ENCODE measurements at regions not wholly inside any gene's neighbourhood (a gene's known extent, or its start where the extent isn't known, plus 50 kb on each side); places are given as distances from the start of the nearest gene placed in this dataset.

DNA sequence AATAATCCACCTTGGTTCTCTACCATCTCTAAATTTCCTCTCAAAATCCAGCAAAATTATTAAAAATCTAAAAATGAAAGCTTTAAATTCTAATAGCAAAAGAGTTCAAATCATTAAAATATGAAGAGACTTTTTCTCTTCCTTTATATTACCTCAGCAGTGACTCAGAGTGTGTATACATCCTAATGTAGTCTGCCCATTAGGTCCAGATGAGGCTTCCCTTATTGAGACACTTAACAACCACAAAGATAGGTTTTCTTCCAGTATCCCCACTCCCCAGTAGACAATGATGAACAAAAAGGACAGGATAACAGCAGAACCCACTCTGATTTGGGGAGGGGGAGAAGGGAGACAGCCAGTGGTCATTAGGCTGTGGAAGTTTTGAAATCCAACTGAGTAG, 61.5 kb upstream of the DCBLD2 start:
- no peak overlapping the region for H3K4me3 ChIP-seq (ENCODE audit: low read depth, low read length)
- no peak for DNase-seq (ENCODE audit: low read depth)
- TF ChIP-seq, protein P1, sequence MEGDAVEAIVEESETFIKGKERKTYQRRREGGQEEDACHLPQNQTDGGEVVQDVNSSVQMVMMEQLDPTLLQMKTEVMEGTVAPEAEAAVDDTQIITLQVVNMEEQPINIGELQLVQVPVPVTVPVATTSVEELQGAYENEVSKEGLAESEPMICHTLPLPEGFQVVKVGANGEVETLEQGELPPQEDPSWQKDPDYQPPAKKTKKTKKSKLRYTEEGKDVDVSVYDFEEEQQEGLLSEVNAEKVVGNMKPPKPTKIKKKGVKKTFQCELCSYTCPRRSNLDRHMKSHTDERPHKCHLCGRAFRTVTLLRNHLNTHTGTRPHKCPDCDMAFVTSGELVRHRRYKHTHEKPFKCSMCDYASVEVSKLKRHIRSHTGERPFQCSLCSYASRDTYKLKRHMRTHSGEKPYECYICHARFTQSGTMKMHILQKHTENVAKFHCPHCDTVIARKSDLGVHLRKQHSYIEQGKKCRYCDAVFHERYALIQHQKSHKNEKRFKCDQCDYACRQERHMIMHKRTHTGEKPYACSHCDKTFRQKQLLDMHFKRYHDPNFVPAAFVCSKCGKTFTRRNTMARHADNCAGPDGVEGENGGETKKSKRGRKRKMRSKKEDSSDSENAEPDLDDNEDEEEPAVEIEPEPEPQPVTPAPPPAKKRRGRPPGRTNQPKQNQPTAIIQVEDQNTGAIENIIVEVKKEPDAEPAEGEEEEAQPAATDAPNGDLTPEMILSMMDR (IDR thresholded peaks at IDR 0.05; ENCODE audit: insufficient read depth, low read depth, low read length, missing control alignments) = no peak

DNA sequence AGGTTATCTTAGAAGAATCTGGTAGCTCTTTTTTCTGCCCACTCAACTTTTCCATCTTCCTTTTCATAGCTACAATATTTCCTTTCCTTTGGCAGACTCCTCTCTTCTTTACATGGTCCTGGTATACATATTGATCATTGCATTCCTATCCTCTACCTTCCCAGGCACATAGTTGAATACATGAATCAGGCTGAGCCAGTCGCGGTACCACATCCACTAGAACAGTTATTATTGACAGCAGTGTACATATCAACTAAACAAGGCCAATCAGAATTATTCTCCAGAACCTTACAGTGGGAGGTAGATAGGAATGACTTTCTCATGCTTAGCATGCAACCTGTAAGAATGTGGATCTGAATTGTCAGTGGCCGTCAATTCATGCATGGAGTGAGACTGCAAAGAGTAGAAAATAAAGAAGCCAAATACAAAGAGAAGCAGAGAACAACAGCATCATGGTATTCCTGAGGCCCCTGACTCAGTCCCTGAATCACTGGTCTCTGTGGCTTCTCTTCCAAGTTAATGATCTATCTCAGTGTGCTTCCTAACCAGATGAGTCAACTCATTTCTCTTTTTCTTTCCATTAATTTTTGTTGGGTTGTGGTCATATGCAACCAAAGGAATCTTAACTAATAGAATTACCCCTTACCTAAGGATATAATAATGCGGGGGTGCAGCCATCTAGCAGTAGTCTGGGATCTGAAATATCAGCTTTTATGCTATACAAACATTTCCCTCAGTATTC, 60.9 kb upstream of the DCBLD2 start:
- TF ChIP-seq, protein P1 (IDR thresholded peaks at IDR 0.05; ENCODE audit: insufficient read depth, low read depth, low read length, missing control alignments) = no peak
- no peak overlapping the region for H3K4me3 ChIP-seq (ENCODE audit: low read depth, low read length)
- no peak for DNase-seq (ENCODE audit: low read depth)

DNA sequence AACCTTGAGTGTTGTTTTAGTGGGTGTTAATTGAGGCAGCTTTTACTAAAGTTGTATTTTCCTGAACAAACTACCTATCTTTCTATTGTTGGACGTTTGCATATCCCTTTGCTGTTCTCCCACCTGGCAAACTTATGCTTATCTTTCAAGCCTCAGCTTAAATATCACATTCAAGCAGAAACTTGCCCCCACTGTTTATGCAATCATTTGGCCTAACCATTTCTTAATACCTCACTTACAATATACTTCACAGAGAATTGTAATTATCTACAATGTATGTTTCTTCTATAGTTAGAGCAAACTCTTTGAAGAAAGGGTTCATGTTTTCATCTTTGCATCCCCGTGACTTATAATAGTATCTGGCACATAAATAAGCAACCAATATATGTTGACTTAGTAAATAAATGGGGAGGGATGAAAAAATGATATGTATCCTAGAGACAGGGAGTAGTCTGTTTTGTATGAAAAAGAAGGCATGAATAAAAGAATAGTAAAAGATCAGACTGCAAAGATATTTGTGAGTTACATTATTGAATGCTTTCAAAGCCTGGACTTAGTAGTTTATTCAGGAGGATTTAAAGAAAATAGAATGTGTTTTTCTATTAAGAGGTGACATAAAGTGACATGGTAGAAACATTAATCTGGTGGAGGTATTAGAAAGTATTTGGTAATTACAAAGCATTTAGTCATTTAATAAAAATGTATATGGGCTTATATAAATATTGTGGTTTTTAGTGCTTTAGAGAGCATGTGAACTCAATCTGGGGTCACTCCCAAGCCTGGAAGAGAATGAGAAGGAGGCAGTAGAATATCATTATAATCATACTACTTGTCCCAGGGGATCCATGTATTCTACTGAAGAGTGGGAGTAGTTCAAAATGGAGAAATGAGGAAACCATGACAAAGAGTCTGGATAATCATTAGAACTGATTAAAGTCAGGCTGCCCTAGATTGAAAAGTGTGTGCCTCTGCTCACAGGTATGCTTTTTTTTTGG, 60.0 kb upstream of the DCBLD2 start:
- TF ChIP-seq, protein P1 (IDR thresholded peaks at IDR 0.05; ENCODE audit: insufficient read depth, low read depth, low read length, missing control alignments) = no peak
- no peak overlapping the region for H3K4me3 ChIP-seq (ENCODE audit: low read depth, low read length)
- DNase-seq (ENCODE audit: low read depth) = no peak

DNA sequence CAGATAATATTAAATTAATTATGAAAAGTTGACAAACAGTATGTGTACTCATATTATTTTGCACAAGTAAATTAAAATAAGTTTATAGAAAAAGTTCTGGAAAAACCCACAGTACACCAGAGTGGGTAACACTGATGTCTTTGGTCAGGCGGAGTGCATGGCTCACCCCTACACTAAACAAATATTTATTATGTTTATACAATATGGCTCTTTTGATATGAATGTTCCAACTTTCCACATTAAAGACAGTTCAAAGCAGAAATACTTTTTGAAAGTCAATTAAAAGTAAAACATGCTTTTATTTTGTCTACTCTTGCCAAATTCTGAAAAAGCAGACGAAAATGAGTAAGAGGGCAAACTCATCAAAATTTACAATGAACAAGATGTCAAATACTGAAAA, 56.2 kb upstream of the DCBLD2 start:
- no peak for DNase-seq (ENCODE audit: low read depth)
- no peak overlapping the region for H3K4me3 ChIP-seq (ENCODE audit: low read depth, low read length)
- TF ChIP-seq, protein P1 (IDR thresholded peaks at IDR 0.05; ENCODE audit: insufficient read depth, low read depth, low read length, missing control alignments) = no peak

DNA sequence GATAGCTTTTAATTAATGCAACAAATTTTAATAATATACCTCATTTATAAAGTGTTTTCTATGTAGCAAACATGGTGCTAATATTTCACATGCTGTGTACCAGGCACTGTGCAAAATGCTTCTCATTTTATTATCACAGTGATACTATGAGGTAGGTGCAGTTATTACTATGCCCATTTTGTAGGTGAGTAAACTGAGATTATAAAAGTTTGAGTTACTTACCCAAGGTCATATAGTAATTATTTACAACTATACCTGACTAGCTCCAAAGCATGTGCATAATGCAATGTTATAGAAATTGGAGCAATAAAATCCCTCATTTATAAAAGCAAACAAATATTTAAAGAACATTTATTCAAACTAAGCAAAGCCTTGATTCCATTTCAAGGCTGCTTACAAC, 54.5 kb upstream of the DCBLD2 start:
- TF ChIP-seq, protein P1 (IDR thresholded peaks at IDR 0.05; ENCODE audit: insufficient read depth, low read depth, low read length, missing control alignments) = no peak
- no peak for DNase-seq (ENCODE audit: low read depth)
- H3K4me3 ChIP-seq (ENCODE audit: low read depth, low read length) = no peak overlapping the region

DNA sequence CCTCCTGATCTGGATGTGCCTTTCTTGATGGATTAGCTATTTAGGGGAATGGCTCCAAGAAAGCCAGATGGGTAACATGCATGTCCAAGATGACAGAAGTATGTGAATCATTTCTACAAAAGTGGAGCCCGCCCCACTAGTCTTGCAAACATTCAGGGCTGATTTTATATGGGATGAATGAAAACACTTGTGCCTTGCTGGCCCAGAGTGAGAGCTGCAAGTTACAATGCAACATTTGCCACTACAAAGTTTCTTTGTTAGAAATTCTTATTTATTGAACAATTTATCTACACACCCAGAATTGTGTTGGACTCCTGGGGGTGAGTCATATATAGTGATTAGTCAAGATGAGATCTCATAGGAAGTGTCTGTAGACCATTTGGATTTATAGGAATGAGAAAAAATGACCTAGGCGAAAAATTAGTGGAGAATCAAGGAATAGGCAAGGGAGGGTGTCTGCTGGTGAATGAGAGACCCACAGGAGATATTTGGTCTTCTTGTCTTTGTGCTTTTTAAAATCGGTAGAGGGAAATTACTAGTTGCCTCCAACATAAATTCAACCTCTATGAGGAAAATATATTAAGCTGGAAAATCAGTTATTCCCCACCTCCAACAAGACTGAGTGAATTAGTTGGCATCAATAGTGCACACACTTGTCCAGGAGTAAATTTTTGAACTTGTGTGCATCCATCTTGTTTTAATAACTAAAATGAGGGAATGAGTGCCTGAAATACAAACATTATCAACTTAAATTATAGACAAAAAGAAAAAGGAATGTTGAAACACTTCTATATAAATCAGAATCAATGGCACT, 53.5 kb upstream of the DCBLD2 start:
- TF ChIP-seq, protein P1 (IDR thresholded peaks at IDR 0.05; ENCODE audit: insufficient read depth, low read depth, low read length, missing control alignments) = no peak
- no peak for DNase-seq (ENCODE audit: low read depth)
- no peak overlapping the region for H3K4me3 ChIP-seq (ENCODE audit: low read depth, low read length)

All from GM12865 (cell line).